GM06990 (cell line): ENCODE measurements at regions not wholly inside any gene's neighbourhood (a gene's known extent, or its start where the extent isn't known, plus 50 kb on each side); places are given as distances from the start of the nearest gene placed in this dataset.

Source experiments
- DNase-seq: peaks from one replicate; pipeline ENCODE4 v3.0.0-alpha.2; 2011; ENCODE audit not compliant: insufficient read length; ENCODE audit errors: extremely low read depth
- H3K27me3 ChIP-seq: replicated peaks from 2 replicates; pipeline ENCODE4 v1.6.0; 2011; ENCODE audit warnings: low read length; ENCODE audit not compliant: control insufficient read depth, insufficient read depth
- H3K36me3 ChIP-seq: 2 replicates; pipeline ENCODE4 v1.5.1; 2011; ENCODE audit warnings: low read length; ENCODE audit not compliant: control insufficient read depth, insufficient read depth
- H3K4me3 ChIP-seq: replicated peaks from 2 replicates; pipeline ENCODE4 v1.5.1; 2011; ENCODE audit warnings: low read depth, mild to moderate bottlenecking, control low read depth, low read length
- TF ChIP-seq, protein P1 (sequence below): IDR thresholded peaks from 2 replicates; pipeline ENCODE4 v1.5.1; 2011; ENCODE audit warnings: low read length, control low read depth, mild to moderate bottlenecking, inconsistent platforms; ENCODE audit not compliant: insufficient read depth, poor library complexity, severe bottlenecking

DNA sequence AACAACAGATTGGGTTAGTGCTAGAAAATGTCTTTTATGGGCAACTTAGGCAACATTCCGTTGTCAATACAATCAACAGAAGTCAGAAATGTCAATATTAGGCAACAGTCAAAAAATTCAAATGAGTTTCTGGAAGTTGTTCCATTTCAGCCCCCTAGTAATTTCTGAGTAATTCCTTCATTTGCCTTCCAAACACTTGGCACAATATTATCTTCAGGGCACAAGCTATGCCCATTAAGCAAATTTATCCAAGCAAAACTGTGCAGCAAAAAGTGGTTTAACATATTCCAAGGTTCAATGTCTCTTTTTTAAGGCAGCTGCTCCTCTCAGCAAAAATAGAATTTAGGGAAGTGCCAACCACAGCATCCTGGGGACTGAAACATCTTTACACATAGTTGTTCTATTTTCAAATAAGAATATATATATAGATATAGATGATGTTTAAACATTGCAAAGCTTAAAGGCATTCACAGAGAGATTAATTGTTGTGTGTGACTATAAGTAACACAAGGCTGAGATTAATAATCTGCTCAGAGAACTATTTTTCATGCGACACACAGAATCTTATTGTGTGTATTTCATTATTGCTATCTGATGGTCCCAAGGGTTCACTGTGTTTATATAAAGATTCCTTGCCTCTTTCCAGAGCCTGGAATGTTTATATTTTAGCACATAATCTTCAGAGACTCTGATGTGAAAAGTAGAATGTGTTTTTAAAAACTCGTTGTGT, 75.2 kb upstream of the ADTRP start:
- TF ChIP-seq, protein P1, sequence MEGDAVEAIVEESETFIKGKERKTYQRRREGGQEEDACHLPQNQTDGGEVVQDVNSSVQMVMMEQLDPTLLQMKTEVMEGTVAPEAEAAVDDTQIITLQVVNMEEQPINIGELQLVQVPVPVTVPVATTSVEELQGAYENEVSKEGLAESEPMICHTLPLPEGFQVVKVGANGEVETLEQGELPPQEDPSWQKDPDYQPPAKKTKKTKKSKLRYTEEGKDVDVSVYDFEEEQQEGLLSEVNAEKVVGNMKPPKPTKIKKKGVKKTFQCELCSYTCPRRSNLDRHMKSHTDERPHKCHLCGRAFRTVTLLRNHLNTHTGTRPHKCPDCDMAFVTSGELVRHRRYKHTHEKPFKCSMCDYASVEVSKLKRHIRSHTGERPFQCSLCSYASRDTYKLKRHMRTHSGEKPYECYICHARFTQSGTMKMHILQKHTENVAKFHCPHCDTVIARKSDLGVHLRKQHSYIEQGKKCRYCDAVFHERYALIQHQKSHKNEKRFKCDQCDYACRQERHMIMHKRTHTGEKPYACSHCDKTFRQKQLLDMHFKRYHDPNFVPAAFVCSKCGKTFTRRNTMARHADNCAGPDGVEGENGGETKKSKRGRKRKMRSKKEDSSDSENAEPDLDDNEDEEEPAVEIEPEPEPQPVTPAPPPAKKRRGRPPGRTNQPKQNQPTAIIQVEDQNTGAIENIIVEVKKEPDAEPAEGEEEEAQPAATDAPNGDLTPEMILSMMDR, result no peak
- no peaks in the 10 kb centered on the region for H3K36me3 ChIP-seq
- no peak for DNase-seq
- H3K27me3 ChIP-seq, result no peaks in the 10 kb centered on the region
- no peak overlapping the region for H3K4me3 ChIP-seq

DNA sequence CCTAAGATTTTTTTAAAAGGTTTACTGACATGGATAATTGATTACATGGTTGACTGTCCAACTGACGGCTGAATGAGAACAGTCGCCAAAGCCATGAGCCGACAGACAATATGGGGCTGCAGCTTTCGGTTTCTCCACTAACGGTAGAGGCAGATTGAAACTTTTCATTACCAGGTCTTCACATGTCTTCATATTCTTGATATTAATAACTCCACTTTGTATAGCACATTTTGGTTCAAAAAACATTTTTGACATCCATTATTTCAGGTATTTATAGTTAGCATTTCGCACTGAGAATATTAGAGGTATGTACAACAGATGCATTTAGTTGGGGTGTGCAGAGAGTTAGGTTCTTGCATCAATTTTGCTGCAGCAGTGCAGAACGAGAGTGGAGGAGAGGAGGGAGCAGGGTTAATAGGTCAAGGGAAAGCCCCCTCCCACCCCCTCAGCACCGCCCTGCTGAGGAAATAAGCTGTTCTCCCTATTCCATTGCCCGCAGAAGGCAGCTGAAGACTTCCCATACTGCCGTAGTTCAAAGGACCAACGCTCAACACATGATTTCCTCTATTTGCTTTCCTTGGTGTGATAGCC, 73.6 kb upstream of the ADTRP start:
- Histone ChIP-seq H3K4me3 (peak overlapping the region; percentile 36), H3K36me3 (no peaks in the 10 kb centered on the region), H3K27me3 (no peaks in the 10 kb centered on the region)
- TF ChIP-seq, protein P1, result no peak
- peak; percentile 64 for DNase-seq

DNA sequence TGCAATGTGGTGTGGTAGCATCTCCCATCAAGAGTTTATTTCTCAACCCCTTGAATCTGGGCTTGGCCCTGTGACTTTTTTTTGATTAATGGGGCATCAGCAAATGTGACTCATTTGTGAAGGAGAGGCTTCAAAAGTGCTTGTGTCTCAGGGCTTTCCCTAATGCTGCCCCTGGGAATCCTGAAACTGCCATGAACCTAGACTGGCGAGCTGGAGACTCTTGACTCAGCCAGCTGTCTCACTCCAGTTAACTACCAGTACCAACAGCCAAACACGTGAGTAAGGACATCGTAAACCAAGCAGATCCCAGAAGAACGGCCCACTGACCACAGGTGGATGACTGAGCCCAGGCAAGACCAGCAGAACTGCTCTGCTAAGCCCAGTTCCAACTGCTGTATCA, 72.8 kb upstream of the ADTRP start:
- TF ChIP-seq, protein P1, result no peak
- H3K36me3 ChIP-seq, result no peaks in the 10 kb centered on the region
- peak overlapping the region; percentile 15 for H3K4me3 ChIP-seq
- no peaks in the 10 kb centered on the region for H3K27me3 ChIP-seq
- DNase-seq, result peak; percentile 38

DNA sequence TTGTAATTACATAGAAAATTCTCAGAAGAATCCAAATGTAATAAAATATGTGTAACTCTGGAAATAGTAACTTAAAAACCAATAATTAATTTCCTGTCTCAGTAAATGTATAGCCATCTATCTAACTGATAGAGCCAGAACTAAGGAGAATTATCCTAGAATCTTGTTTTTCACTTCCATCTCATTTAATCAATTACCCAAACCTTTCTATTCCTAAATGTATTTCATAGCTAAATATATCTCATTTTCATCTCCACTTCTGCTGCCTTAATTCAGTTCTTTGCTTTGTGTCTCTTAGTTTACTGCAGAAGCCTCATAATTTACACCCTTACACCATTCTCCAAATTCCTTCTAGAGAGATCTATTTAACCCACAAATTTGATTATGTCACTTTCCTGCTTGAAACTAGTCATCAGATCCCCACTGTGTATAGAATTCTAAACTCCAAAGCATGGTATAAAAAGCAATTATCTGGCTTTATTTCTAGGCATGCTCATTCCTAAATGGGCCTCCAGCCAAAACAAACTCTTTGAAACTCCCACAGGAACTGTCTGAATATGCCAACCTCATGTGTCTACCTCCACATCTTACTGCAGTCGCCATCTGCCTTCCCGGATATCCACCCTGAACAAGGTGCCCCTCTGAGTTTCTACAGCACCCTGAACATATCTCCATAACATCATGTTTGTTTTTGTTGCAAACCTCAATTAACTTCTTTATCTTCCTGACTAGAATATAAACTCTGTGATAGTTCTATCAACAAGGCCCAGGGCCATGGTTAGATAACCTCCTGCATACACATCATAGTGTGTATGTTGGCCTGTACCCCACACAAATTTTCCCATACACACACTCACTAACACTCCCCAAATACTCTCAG, 70.5 kb upstream of the ADTRP start:
- Histone ChIP-seq H3K4me3 (no peak overlapping the region), H3K27me3 (no peaks in the 10 kb centered on the region), H3K36me3 (no peaks in the 10 kb centered on the region)
- TF ChIP-seq, protein P1, result no peak
- no peak for DNase-seq

DNA sequence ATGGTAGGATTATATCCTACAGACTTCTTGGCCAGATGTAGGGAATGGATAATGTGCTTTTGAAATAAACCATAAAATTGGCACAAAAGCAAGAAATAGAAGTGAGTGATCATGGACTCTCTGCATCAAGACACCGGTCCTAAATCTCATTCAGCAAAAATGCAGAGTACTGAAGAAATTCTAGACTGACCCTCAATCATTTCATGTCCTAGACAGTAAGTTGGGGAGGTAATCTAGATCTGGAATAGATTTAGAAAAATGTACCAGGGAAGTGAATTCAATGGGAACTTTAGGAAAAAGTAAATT, 69.7 kb upstream of the ADTRP start:
- Histone ChIP-seq H3K36me3 (no peaks in the 10 kb centered on the region), H3K4me3 (no peak overlapping the region)
- TF ChIP-seq, protein P1, result no peak

More for the DNA sequence above, 69.7 kb upstream of the ADTRP start:
- no peaks in the 10 kb centered on the region for H3K27me3 ChIP-seq
- no peak for DNase-seq
